IMR-90 (cell line): ENCODE measurements at regions not wholly inside any gene's neighbourhood (a gene's known extent, or its start where the extent isn't known, plus 50 kb on each side); places are given as distances from the start of the nearest gene placed in this dataset.

ENCODE experiments used
- ATAC-seq: fragments of 200-7000 bp; cut with Tn5 transposase; 2 replicates; pipeline ENCODE4 v1.9.1; 2020; ENCODE audit warnings: low read depth, mild to moderate bottlenecking, moderate library complexity
- BruUV-seq: library from RNA; stranded (reverse); fragments of 400-500 nt; replicated peaks from 2 replicates; lab custom pipeline; 2021; lab: Mats Ljungman, UMichigan
- CTCF ChIA-PET: fragments of 300-600 bp; formaldehyde crosslinking; extraction: SDS; loops from one replicate; lab custom pipeline; 2021; ENCODE audit warnings: antibody characterized with exemption; lab: Yijun Ruan, JAX
- POLR2A ChIA-PET: fragments of 300-600 bp; sonication (Branson Sonifier 250); formaldehyde crosslinking; loops from one replicate; lab custom pipeline; 2022; ENCODE audit warnings: antibody characterized with exemption; ENCODE audit not compliant: unreplicated experiment; lab: Charles Lee
- DNase-seq: peaks from one replicate; pipeline ENCODE4 v3.0.0; 2013
- H2AFZ ChIP-seq: replicated peaks from 2 replicates; pipeline ENCODE3; 2013; ENCODE audit warnings: low read length, mild to moderate bottlenecking; ENCODE audit not compliant: poor library complexity
- H2AK5ac ChIP-seq: 2 replicates; pipeline ENCODE4 v1.6.1; 2013; ENCODE audit warnings: low read depth, low read length, inconsistent platforms
- H2AK9ac ChIP-seq: replicated peaks from 2 replicates; pipeline ENCODE3; 2013; ENCODE audit warnings: mild to moderate bottlenecking, low read depth, low read length, moderate library complexity; ENCODE audit not compliant: poor library complexity
- H2BK120ac ChIP-seq: 2 replicates; pipeline ENCODE4 v1.6.1; 2013; ENCODE audit warnings: low read depth, low read length, inconsistent platforms
- H2BK15ac ChIP-seq: 3 replicates; pipeline ENCODE4 v1.6.1; 2013; ENCODE audit warnings: low read depth, low read length, inconsistent platforms
- H2BK20ac ChIP-seq: 2 replicates; pipeline ENCODE4 v1.6.1; 2013; ENCODE audit warnings: low read depth, mild to moderate bottlenecking, inconsistent platforms, low read length, moderate library complexity
- H2BK5ac ChIP-seq: 2 replicates; pipeline ENCODE4 v1.6.1; 2013; ENCODE audit warnings: mild to moderate bottlenecking, low read depth, low read length, inconsistent platforms; ENCODE audit not compliant: poor library complexity, severe bottlenecking
- H3K14ac ChIP-seq: replicated peaks from 2 replicates; pipeline ENCODE4 v1.6.1; 2013; ENCODE audit warnings: low read depth, low read length, inconsistent platforms
- H3K18ac ChIP-seq: 2 replicates; pipeline ENCODE4 v1.6.1; 2013; ENCODE audit warnings: low read depth, low read length, control low read depth
- H3K23ac ChIP-seq: 2 replicates; pipeline ENCODE4 v1.6.1; 2013; ENCODE audit warnings: low read depth, low read length, inconsistent platforms
- H3K27ac ChIP-seq: 2 replicates; pipeline ENCODE4 v1.5.1; 2013; ENCODE audit warnings: mild to moderate bottlenecking, control low read depth, low read length; ENCODE audit not compliant: insufficient read depth
- H3K27me3 ChIP-seq: 2 replicates; pipeline ENCODE4 v1.6.1; 2013; ENCODE audit warnings: low read length; ENCODE audit not compliant: control insufficient read depth, insufficient read depth
- H3K36me3 ChIP-seq: 2 replicates; pipeline ENCODE4 v1.6.1; 2013; ENCODE audit warnings: low read length, mixed read lengths; ENCODE audit not compliant: control insufficient read depth, insufficient read depth
- H3K4ac ChIP-seq: 2 replicates; pipeline ENCODE4 v1.6.1; 2013; ENCODE audit warnings: low read depth, low read length, inconsistent platforms
- H3K4me1 ChIP-seq: 2 replicates; pipeline ENCODE4 v1.6.1; 2013; ENCODE audit warnings: low read length, mixed read lengths; ENCODE audit not compliant: control insufficient read depth, insufficient read depth
- H3K4me2 ChIP-seq: 2 replicates; pipeline ENCODE4 v1.6.1; 2013; ENCODE audit warnings: low read depth, mild to moderate bottlenecking, control low read depth, low read length, moderate library complexity
- H3K4me3 ChIP-seq: 2 replicates; pipeline ENCODE4 v1.5.1; 2013; ENCODE audit warnings: low read depth, mild to moderate bottlenecking, control low read depth, low read length, moderate library complexity; ENCODE audit not compliant: insufficient read depth
- H3K56ac ChIP-seq: 2 replicates; pipeline ENCODE4 v1.6.1; 2013; ENCODE audit warnings: low read length, inconsistent platforms; ENCODE audit not compliant: insufficient read depth; ENCODE audit errors: extremely low read depth
- H3K79me1 ChIP-seq, 2 experiments: 2 replicates each; pipeline ENCODE4 v1.6.1; 2013; ENCODE audit warnings: low read length in 2 of 2, inconsistent platforms in 1 of 2, low read depth in 1 of 2
- H3K9ac ChIP-seq: 2 replicates; pipeline ENCODE4 v1.6.1; 2013; ENCODE audit warnings: low read depth, low read length, control low read depth
- H3K9me1 ChIP-seq: 2 replicates; pipeline ENCODE4 v1.6.1; 2013; ENCODE audit warnings: low read length, inconsistent platforms; ENCODE audit not compliant: insufficient read depth
- H3K9me3 ChIP-seq: 2 replicates; pipeline ENCODE4 v1.6.1; 2013; ENCODE audit warnings: low read length; ENCODE audit not compliant: control insufficient read depth, insufficient read depth
- H4K20me1 ChIP-seq: 2 replicates; pipeline ENCODE4 v1.6.1; 2013; ENCODE audit warnings: low read length, inconsistent platforms; ENCODE audit not compliant: insufficient read depth
- H4K5ac ChIP-seq: 2 replicates; pipeline ENCODE4 v1.6.1; 2013; ENCODE audit warnings: mild to moderate bottlenecking, low read depth, low read length, control low read depth
- H4K8ac ChIP-seq, 2 experiments: 2 replicates each; pipeline ENCODE4 v1.6.1; 2013; ENCODE audit warnings: low read depth in 2 of 2, low read length in 2 of 2, control low read depth in 1 of 2, inconsistent platforms in 1 of 2
- H4K91ac ChIP-seq: 2 replicates; pipeline ENCODE4 v1.6.1; 2013; ENCODE audit warnings: low read depth, low read length, inconsistent platforms; ENCODE audit not compliant: insufficient read depth
- BHLHE40 ChIP-seq: fragments of 150-350 bp; IDR thresholded peaks from 2 replicates; pipeline ENCODE4 v1.6.1; 2016; ENCODE audit warnings: mild to moderate bottlenecking, low read depth, low read length
- CHD1 ChIP-seq: IDR thresholded peaks from 2 replicates; pipeline ENCODE4 v1.6.1; 2012; ENCODE audit warnings: low read depth, low read length, improper control_type of control experiment
- FOS ChIP-seq: fragments of 150-350 bp; IDR thresholded peaks from 2 replicates; pipeline ENCODE4 v1.6.1; 2016; ENCODE audit warnings: low read depth, low read length
- MAZ ChIP-seq: IDR thresholded peaks from 2 replicates; pipeline ENCODE4 v1.6.1; 2012; ENCODE audit warnings: low read depth, mild to moderate bottlenecking, low read length, improper control_type of control experiment, moderate library complexity, borderline replicate concordance
- MXI1 ChIP-seq: IDR thresholded peaks from 2 replicates; pipeline ENCODE4 v1.6.1; 2012; ENCODE audit warnings: low read depth, mild to moderate bottlenecking, low read length, moderate library complexity, borderline replicate concordance
- RFX5 ChIP-seq: IDR thresholded peaks from 2 replicates; pipeline ENCODE4 v1.8.0; 2012; ENCODE audit warnings: low read depth, mild to moderate bottlenecking, low read length, moderate library complexity
- dilution Hi-C: fragments of 300-500 bp; cut with HindIII; formaldehyde crosslinking; loops from one replicate; pipeline ENCODE4 v1.14.3; 2018; ENCODE audit warnings: low sequenced_read_pairs; ENCODE audit not compliant: unreplicated experiment
- in situ Hi-C: fragments of 300-500 bp; cut with MboI; formaldehyde crosslinking; loops from 3 replicates; pipeline ENCODE4 v1.14.3; 2019; ENCODE audit warnings: low sequenced_read_pairs, inconsistent platforms, mixed read lengths
- intact Hi-C: fragments of 100-400 bp; cut with micrococcal nuclease; formaldehyde crosslinking; loops from 2 replicates; pipeline ENCODE4 v1.10.0; 2022

DNA sequence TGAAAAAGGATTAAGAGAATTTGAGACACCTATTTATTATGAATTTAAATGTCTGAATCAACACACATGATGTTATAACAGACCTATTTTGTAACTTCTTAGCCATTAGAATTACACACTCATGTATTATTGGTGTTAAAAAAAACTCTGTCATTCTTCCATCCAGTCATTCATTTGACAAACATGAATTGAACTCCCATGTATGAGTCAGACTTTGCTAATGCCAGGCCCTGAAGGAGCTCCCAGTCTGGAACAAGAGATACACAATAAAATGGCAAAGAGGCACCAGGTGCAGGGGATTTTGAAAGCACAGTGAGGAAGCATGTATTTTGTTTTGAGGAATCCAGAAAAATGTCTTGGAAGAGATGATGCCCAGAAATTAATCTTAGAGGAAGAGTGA lies 87.7 kb upstream of the EFHC2 start:
- Histone ChIP-seq H4K8ac (no peak overlapping the region), H3K36me3 (no peaks in the 10 kb centered on the region), H3K23ac (no peak overlapping the region), H3K14ac (no peak overlapping the region), H2AK9ac (no peak overlapping the region), H3K56ac (no peak overlapping the region), H3K27ac (no peak overlapping the region), H3K4me2 (no peak overlapping the region), H3K4ac (no peak overlapping the region), H3K4me1 (no peaks in the 10 kb centered on the region), H3K9ac (no peak overlapping the region), H2BK120ac (no peak overlapping the region), H3K27me3 (peaks cover 3% of the 10 kb centered on the region), H2BK5ac (no peak overlapping the region), H3K79me1 (no peaks in the 10 kb centered on the region), H4K5ac (no peak overlapping the region), H3K9me3 (no peaks in the 10 kb centered on the region), H3K4me3 (no peak overlapping the region), H2BK15ac (no peak overlapping the region), H2BK20ac (no peak overlapping the region), H2AFZ (no peak overlapping the region), H4K91ac (no peak overlapping the region), H4K20me1 (no peaks in the 10 kb centered on the region), H2AK5ac (no peak overlapping the region), H3K9me1 (no peaks in the 10 kb centered on the region), H3K18ac (no peak overlapping the region)
- BruUV-seq = no TSS peak
- in situ Hi-C loops (no loop called here), intact Hi-C loops (no loop called here), dilution Hi-C loops (no loop called here)
- ChIA-PET POLR2A (no interaction called here), CTCF (no interaction called here)
- ATAC-seq (no peak), DNase-seq (peak; percentile 16)
- no peak for TF ChIP-seq RFX5
- TF ChIP-seq CHD1 = no peak
- no peak for TF ChIP-seq MXI1
- TF ChIP-seq FOS = no peak
- TF ChIP-seq MAZ = no peak
- no peak for TF ChIP-seq BHLHE40
